ENCODE measurements at regions not wholly inside any gene's neighbourhood (a gene's known extent, or its start where the extent isn't known, plus 50 kb on each side); places are given as distances from the start of the nearest gene placed in this dataset.

- TF ChIP-seq ATF6 (CRISPR knock-in tag; conservative IDR thresholded peaks at IDR 0.05) = no peak
Measured at GRCh38 chr5:124659798-124660197, 86.6 kb downstream of the ZNF608 start (continued).

- no peak for FAIRE-seq
- no peak overlapping the region for H2AFZ ChIP-seq (ENCODE audit: low read length)
Measured at GRCh38 chr5:124658867-124659557, 87.4 kb downstream of the ZNF608 start.

More at GRCh38 chr5:124658867-124659557, 87.4 kb downstream of the ZNF608 start:
- CTCF ChIA-PET (ENCODE audit: low intra/inter-chr PET ratio, low total read pairs) = no interaction called here
- intact Hi-C loops (cut with micrococcal nuclease; ENCODE audit: unreplicated experiment) (no loop called here), in situ Hi-C loops (cut with HindIII; ENCODE audit: extremely low pct_ligation_motif_present, low pct_unique_long_range_greater_than_20kb) (loop anchor here (25.0 kb wide), 1 partner anchor 372 kb away; no protein-coding TSS in a partner anchor)
- TF ChIP-seq ZNF570 (CRISPR knock-in tag; IDR thresholded peaks at IDR 0.05; ENCODE audit: borderline replicate concordance) = no peak
- TF ChIP-seq AHDC1 (CRISPR knock-in tag; IDR thresholded peaks at IDR 0.05; ENCODE audit: borderline replicate concordance) = no peak
- no peak for TF ChIP-seq SNAPC5 (CRISPR knock-in tag; IDR thresholded peaks at IDR 0.05; ENCODE audit: borderline replicate concordance)
- TF ChIP-seq ARHGAP35 (CRISPR knock-in tag; IDR thresholded peaks at IDR 0.05; ENCODE audit: borderline replicate concordance) = no peak
- TF ChIP-seq ZNF652 (CRISPR knock-in tag; IDR thresholded peaks at IDR 0.05; ENCODE audit: borderline replicate concordance, low read depth) = no peak
- TF ChIP-seq ZFYVE20 (CRISPR knock-in tag; IDR thresholded peaks at IDR 0.05; ENCODE audit: borderline replicate concordance, low read depth) = no peak
- TF ChIP-seq MIER3 (CRISPR knock-in tag; IDR thresholded peaks at IDR 0.05; ENCODE audit: borderline replicate concordance) = no peak
- no peak for TF ChIP-seq NPAS2 (CRISPR knock-in tag; IDR thresholded peaks at IDR 0.05; ENCODE audit: borderline replicate concordance)
- TF ChIP-seq ZNF430 (CRISPR knock-in tag; IDR thresholded peaks at IDR 0.05) = no peak
- no peak for TF ChIP-seq TOE1 (CRISPR knock-in tag; IDR thresholded peaks at IDR 0.05)
- no peak for TF ChIP-seq NCOR1 (IDR thresholded peaks at IDR 0.05; ENCODE audit: borderline replicate concordance, low read length)
- no peak for TF ChIP-seq TSC22D2 (CRISPR knock-in tag; IDR thresholded peaks at IDR 0.05; ENCODE audit: borderline replicate concordance)
- TF ChIP-seq NCOA5 (CRISPR knock-in tag; IDR thresholded peaks at IDR 0.05) = no peak
- Histone ChIP-seq H3K27ac (ENCODE audit: extremely low read length, insufficient read depth, low read length) (no peak overlapping the region), H3K4me2 (ENCODE audit: low read depth, low read length) (no peak overlapping the region), H3K9me3 (ENCODE audit: low read length) (no peaks in the 10 kb centered on the region), H3K27me3 (ENCODE audit: control insufficient read depth in 1 of 2, insufficient read depth in 2 of 2, low read length in 2 of 2) (no peaks in the 10 kb centered on the region), H3K4me3 (replicated peaks in 1 of 3; ENCODE audit: insufficient read depth in 1 of 3, low read depth in 2 of 3, low read length in 3 of 3) (no peak overlapping the region), H3K4me1 (ENCODE audit: insufficient read depth, low read length) (peaks cover 98% of the 10 kb centered on the region), H3K9ac (ENCODE audit: insufficient read depth, low read depth, low read length) (no peak overlapping the region), H3K79me2 (ENCODE audit: insufficient read depth, low read length) (no peaks in the 10 kb centered on the region), H4K20me1 (ENCODE audit: insufficient read depth, low read length) (no peaks in the 10 kb centered on the region), H3K36me3 (replicated peaks in 1 of 2; ENCODE audit: control insufficient read depth in 1 of 2, insufficient read depth in 2 of 2, low read length in 2 of 2) (no peaks in the 10 kb centered on the region)
- ATAC-seq = no peak
- 94% methylated on average over 6 of the region's 6 CpGs for WGBS (ENCODE audit: low lambda C conversion rate)
- no TSS peak for BruUV-seq (replicated peaks)
- DNase-seq (ENCODE audit: low spot score) = no peak
- POLR2A ChIA-PET = interaction anchor here (0.9 kb wide), 1 partner anchor 89 kb away, joined by 3 read pairs; no protein-coding TSS in a partner anchor
